Stomach (tissue), 8 donors: ENCODE measurements at regions not wholly inside any gene's neighbourhood (a gene's known extent, or its start where the extent isn't known, plus 50 kb on each side); places are given as distances from the start of the nearest gene placed in this dataset.

Experiments used
- DNase-seq, 2 donors: peaks; one replicate each; pipeline versions ENCODE4 v3.0.0 to v3.0.0-alpha.2; 2013 to 2019
- H3K27ac ChIP-seq, 5 donors: fragments of 200-600 bp in 4 of 5; sonication (generic) in 4 of 5; one replicate each; pipeline ENCODE4 v1.5.1; 2013 to 2019; ENCODE audit warnings: mild to moderate bottlenecking in 1 of 5, moderate library complexity in 1 of 5
- H3K27me3 ChIP-seq, 3 donors: fragments of 200-600 bp; sonication (generic); one replicate each; pipeline ENCODE4 v1.5.1; 2017 to 2019; ENCODE audit warnings: mixed run types in 1 of 3
- H3K36me3 ChIP-seq, 4 donors: fragments of 200-600 bp; sonication (generic); 1 replicate in 3 of 4; 2 replicates in 1 of 4; pipeline ENCODE4 v1.5.1; 2016 to 2019
- H3K4me1 ChIP-seq, 4 donors: fragments of 200-600 bp; sonication (generic); one replicate each; pipeline ENCODE4 v1.5.1; 2016 to 2019
- H3K4me3 ChIP-seq, 4 donors: fragments of 200-600 bp; sonication (generic) in 3 of 4; one replicate each; pipeline ENCODE4 v1.5.1; 2016 to 2019; ENCODE audit warnings: mild to moderate bottlenecking in 1 of 4
- H3K9me3 ChIP-seq, 4 donors: fragments of 200-600 bp; sonication (generic); one replicate each; pipeline ENCODE4 v1.5.1; 2016 to 2019
- EP300 ChIP-seq: sonication (generic); formaldehyde crosslinking; IDR thresholded peaks from one replicate; pipeline ENCODE4 v1.6.1; 2017; ENCODE audit warnings: antibody characterized with exemption
- POLR2A ChIP-seq, 4 donors: fragments of 450-650 bp; IDR thresholded peaks; one replicate each; pipeline ENCODE4 v1.6.1; 2016; ENCODE audit warnings: antibody characterized with exemption in 4 of 4, control low read depth in 2 of 4, mild to moderate bottlenecking in 1 of 4, moderate library complexity in 1 of 4
- POLR2AphosphoS5 ChIP-seq, 3 donors: sonication (generic); formaldehyde crosslinking; IDR thresholded peaks; one replicate each; pipeline ENCODE4 v1.6.1; 2016; ENCODE audit warnings: antibody characterized with exemption in 3 of 3
- WGBS, 5 donors: extraction: QIAGEN DNeasy Blood & Tissue Kit in 3 of 5; methylation state at CpG; one replicate each; pipeline versions ENCODE4 v1.1.5 to v1.1.7; 2013 to 2018; 5-methylcytosine and 5-hydroxymethylcytosine counted together
- intact Hi-C: fragments of 100-400 bp; cut with DNase I; formaldehyde crosslinking; loops from one replicate; pipeline ENCODE4 v1.15.1; 2023; ENCODE audit warnings: low total_unique reads
- TF ChIP-seq, protein P1 (sequence below), 7 experiments: fragments of 450-650 bp in 4 of 7; fragments of 200-600 bp in 3 of 7; sonication (generic) in 3 of 7; IDR thresholded peaks; one replicate each; pipeline ENCODE4 v1.5.1; 2016 to 2019; ENCODE audit warnings: antibody characterized with exemption in 7 of 7, control low read depth in 2 of 7, mild to moderate bottlenecking in 1 of 7
- donor health status: healthy with polysubstance abuse.
- donor health status: Bipolar disorder and iron deficiency.
- donor health status: healthy.

- Histone ChIP-seq H3K4me1 (peaks cover 6 to 22% (median 11%) of the 10 kb centered on the region in 4 donors), H3K4me3 (no peak overlapping the region), H3K36me3 (no peaks in the 10 kb centered on the region), H3K27me3 (no peaks in the 10 kb centered on the region), H3K9me3 (no peaks in the 10 kb centered on the region), H3K27ac (no peak overlapping the region)
- intact Hi-C loops, result no loop called here
- 64 to 80% (median 74%) methylated on average over 2 of the region's 2 CpGs for WGBS, 5 donors
- TF ChIP-seq POLR2A (IDR thresholded peaks at IDR 0.05), result no peak
- TF ChIP-seq, protein P1, sequence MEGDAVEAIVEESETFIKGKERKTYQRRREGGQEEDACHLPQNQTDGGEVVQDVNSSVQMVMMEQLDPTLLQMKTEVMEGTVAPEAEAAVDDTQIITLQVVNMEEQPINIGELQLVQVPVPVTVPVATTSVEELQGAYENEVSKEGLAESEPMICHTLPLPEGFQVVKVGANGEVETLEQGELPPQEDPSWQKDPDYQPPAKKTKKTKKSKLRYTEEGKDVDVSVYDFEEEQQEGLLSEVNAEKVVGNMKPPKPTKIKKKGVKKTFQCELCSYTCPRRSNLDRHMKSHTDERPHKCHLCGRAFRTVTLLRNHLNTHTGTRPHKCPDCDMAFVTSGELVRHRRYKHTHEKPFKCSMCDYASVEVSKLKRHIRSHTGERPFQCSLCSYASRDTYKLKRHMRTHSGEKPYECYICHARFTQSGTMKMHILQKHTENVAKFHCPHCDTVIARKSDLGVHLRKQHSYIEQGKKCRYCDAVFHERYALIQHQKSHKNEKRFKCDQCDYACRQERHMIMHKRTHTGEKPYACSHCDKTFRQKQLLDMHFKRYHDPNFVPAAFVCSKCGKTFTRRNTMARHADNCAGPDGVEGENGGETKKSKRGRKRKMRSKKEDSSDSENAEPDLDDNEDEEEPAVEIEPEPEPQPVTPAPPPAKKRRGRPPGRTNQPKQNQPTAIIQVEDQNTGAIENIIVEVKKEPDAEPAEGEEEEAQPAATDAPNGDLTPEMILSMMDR (IDR thresholded peaks at IDR 0.05), result no peak
- TF ChIP-seq POLR2AphosphoS5 (IDR thresholded peaks at IDR 0.05), result no peak
- TF ChIP-seq EP300, result no peak
- no peak for DNase-seq
Observed at GRCh38 chr2:226187156-226187555, 612.5 kb downstream of the IRS1 start.

- TF ChIP-seq POLR2AphosphoS5 (IDR thresholded peaks at IDR 0.05), result no peak
- no peak for TF ChIP-seq EP300
- TF ChIP-seq, protein P1 (IDR thresholded peaks at IDR 0.05), result no peak
- no peak for TF ChIP-seq POLR2A (IDR thresholded peaks at IDR 0.05)
Observed at GRCh38 chr2:226185616-226186211, 613.9 kb downstream of the IRS1 start.

DNA sequence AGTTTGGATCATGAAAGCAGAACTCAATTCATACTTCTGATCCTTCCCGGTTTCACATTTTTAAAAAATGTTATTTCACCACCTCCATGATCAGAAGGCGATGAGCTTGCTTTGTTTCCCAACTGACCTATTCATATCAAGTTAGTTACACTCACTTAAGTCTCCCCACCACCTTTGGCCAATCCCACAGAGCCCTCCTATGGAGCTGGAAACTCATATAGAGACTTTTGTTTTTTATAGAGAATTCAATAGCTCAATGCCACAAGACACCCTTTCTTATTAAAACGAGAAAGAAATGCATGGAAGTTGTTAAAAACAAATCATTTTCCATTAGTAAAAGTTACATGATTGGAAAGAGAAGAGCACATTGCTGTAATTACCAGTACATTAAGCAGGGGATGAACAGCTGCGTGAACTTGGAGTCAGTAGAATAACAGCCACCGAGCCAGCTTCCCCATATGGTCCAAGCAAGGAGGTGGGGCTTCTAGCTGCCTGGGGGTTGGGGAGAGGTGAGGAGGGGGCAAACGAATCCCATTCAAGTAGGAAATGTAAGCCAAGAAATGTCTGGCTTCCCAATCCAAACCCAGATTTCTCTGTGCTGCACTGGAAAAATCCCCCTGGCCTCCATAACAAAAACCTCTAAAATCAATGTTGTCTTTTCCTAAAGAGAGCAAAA is 614.5 kb downstream of the IRS1 start:
- no peak overlapping the region for H3K4me3 ChIP-seq
- peaks cover 0 to 2% (median 0%) of the 10 kb centered on the region in 4 donors for H3K9me3 ChIP-seq
- peaks cover 6 to 22% (median 11%) of the 10 kb centered on the region in 4 donors for H3K4me1 ChIP-seq
- TF ChIP-seq, protein P1 (IDR thresholded peaks at IDR 0.05), result no peak
- intact Hi-C loops, result no loop called here
- DNase-seq, result peak in 1 of 2 donors; percentile 86
- H3K27ac ChIP-seq, result peak overlapping the region in 3 of 5 donors; percentile 31 to 57 (median 46)
- H3K27me3 ChIP-seq, result no peaks in the 10 kb centered on the region
- 56 to 69% (median 60%) methylated on average over 6 of the region's 6 CpGs for WGBS, 5 donors
- no peaks in the 10 kb centered on the region for H3K36me3 ChIP-seq

More at GRCh38 chr2:226185616-226186211, 613.9 kb downstream of the IRS1 start:
- H3K4me3 ChIP-seq, result no peak overlapping the region
- no peaks in the 10 kb centered on the region for H3K9me3 ChIP-seq
- no peaks in the 10 kb centered on the region for H3K36me3 ChIP-seq
- H3K27ac ChIP-seq, result peak overlapping the region in 3 of 5 donors; percentile 31 to 57 (median 46)
- intact Hi-C loops, result no loop called here
- peaks cover 6 to 22% (median 11%) of the 10 kb centered on the region in 4 donors for H3K4me1 ChIP-seq
- 15 to 19% (median 18%) methylated on average over 3 of the region's 3 CpGs for WGBS, 5 donors
- no peaks in the 10 kb centered on the region for H3K27me3 ChIP-seq
- DNase-seq, result peak in 1 of 2 donors; percentile 71

DNA sequence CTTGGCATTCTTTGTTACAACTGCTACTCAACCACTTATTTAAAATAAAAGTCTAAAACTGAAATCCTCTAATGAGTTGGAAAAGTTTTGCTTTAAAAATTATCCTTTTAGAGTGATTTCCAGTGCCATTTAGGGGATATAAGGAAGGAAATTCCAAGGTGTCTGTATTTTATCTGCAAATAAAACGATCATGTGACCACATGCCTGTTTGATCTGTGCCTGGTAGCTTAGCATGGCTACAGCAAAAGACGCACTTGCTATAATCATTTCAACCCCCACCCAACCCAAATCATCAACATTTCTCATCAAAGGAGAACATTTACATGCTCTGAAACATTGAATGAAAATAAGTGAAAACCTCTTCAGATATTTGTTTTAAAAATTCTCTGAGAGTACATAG is 615.1 kb downstream of the IRS1 start:
- TF ChIP-seq POLR2AphosphoS5 (IDR thresholded peaks at IDR 0.05), result no peak
- TF ChIP-seq, protein P1 (IDR thresholded peaks at IDR 0.05), result no peak
- no peak for TF ChIP-seq EP300
- TF ChIP-seq POLR2A (IDR thresholded peaks at IDR 0.05), result no peak
- H3K4me1 ChIP-seq, result peaks cover 6 to 22% (median 11%) of the 10 kb centered on the region in 4 donors
- peak overlapping the region in 1 of 5 donors; percentile 31 for H3K27ac ChIP-seq
- intact Hi-C loops, result no loop called here
- no peaks in the 10 kb centered on the region for H3K36me3 ChIP-seq
- no peaks in the 10 kb centered on the region for H3K27me3 ChIP-seq
- H3K4me3 ChIP-seq, result no peak overlapping the region
- no peak for DNase-seq
- WGBS, 5 donors, result 51 to 83% (median 69%) methylated on average over 2 of the region's 2 CpGs
- peaks cover 0 to 7% (median under 1%) of the 10 kb centered on the region in 4 donors for H3K9me3 ChIP-seq
